ENCODE measurements at regions not wholly inside any gene's neighbourhood (a gene's known extent, or its start where the extent isn't known, plus 50 kb on each side); places are given as distances from the start of the nearest gene placed in this dataset.

DNA sequence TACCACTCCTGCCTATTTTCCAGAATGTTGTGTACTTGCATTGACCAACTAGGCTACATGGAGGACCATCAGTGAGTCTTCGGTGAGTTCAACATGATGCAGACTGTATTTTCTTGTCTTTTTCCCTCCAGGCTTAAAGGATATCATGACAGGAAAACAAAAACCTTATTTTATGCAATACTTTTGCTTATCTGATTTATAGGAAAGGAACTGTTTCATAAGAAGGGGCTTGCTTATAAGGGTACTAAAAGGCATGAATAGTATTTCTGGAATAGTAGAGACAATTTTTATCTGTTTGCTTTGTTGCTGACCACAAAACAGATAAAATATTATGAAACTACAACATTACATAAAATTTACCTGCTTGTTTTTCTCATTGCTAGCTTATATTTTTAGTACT, 374.7 kb downstream of the KLF5 start:
- no peak for TF ChIP-seq CTCF (IDR thresholded peaks at IDR 0.05)
- no peak for TF ChIP-seq TCF7L2 (IDR thresholded peaks at IDR 0.05; ENCODE audit: low read depth, low read length)
- no peak for TF ChIP-seq REST (IDR thresholded peaks at IDR 0.05; ENCODE audit: insufficient read depth in 1 of 2, low read depth in 2 of 2, low read length in 1 of 2)
